Fibroblast of skin of right quadriceps (primary cell): ENCODE measurements at regions not wholly inside any gene's neighbourhood (a gene's known extent, or its start where the extent isn't known, plus 50 kb on each side); places are given as distances from the start of the nearest gene placed in this dataset.
A peak's percentile ranks its signal among the peaks of the same experiment; 100 is the strongest.
"Not testable (repeated sequence)": the region's sequence is repeated elsewhere in the genome, so short reads cannot be mapped to it uniquely, and the experiment has no call there.

ENCODE experiments used
- DNase-seq: peaks from one replicate; pipeline ENCODE4 v3.0.0-alpha.2; 2013

DNA sequence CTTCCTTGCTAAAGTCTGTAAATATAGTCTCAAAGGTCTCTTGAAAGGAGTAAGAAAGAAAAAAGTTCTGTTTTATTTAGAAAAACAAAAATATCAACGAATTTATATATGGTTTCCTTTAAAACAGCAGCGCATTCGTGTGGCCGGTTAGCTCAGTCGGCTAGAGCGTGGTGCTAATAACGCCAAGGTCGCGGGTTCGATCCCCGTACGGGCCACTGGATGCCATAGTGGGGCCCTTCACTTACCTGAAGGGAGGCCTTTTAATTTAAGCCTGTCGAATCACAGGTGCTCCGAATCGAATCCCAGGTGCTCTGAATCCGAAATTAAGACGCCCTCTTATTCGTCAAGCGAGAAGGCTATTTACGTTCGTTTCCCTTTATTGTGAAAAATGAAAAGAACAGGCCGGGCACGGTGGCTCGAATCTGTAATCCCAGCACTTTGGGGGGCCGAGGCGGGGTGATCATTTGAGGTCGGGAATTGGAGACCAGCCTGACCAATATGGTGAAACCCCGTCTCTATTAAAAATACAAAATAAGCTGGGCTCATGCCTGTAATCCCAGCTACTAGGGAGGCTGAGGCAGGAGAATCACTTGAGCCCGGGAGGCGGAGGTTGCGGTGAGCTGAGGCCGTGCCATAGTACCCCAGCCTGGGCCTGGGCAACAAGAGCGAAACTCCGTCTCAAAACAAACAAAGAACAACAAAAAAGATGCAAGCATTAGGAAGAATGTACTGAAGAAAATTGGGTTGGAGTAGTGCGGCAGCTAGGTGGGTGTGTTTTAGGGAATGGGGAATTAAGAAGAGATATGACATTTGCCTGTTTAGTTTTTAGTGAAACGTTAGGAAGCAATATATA lies 195.8 kb upstream of the ZNF184 start:
- peak; percentile 75 for DNase-seq

DNA sequence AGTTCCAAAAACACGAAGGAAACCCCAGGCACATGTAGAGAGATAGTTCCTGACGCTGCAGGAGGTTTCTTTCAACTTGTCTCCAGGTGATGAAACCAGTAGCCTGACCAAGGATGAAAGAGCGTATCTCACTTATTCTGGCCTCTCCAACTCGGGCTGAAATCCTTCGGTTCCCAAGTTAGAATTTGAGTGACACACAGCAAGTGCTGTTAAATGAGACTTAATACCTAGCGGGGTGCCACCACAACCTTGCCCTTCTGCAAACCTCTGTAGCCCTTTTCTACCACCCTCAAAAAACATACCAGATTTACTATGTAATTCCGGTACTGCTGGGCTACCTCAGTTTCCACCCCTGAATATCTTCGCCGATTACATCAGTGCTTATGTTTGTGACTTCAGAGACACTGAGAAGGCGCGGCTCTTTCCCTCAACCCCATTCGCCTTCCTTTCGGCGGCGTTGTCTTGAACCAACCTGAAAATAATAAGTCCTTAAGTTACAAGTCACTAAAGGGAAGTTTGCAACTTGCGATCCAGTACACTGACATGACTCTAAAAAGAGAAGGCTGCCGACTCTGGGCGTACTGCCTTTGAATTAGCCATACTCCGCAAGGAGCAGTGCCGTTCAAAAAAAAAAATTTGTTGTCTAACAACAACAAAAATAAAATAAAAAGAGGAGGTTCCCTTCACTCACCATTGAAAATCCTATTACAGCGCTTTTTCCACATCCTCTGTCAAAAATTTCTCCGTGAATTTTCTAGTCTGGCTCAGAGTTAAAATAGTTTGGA lies 194.9 kb upstream of the ZNF184 start:
- no peak for DNase-seq

DNA sequence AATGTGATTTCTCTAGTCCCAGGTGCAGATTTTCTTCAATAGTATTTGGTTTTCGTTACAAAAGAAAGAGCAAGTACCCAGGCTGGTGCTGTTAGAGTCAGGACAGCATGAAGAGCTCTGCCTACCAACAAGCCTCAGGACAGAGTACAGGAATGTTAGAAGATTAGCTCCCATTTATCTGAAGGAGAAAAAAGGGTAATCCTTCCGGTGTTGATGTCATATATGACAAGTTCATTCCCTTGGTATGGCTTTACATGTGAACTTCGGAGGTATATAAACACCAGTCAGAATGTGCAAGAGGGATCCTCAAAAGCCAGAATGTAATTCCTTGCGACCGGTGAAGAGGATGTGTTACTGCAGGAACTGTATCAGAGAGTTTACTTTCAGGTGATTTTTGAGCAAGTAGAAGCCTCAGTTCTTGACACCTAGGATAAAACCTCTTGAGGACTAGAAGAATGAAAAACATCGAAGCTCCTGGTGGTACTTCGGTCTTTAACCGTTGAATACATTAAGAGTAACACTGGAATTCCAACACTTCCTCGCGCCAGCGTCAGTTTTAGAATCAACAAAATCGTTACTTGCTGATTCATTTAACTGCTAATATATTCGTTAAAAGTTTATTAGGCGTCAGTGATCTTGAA lies 194.2 kb upstream of the ZNF184 start:
- no peak for DNase-seq

DNA sequence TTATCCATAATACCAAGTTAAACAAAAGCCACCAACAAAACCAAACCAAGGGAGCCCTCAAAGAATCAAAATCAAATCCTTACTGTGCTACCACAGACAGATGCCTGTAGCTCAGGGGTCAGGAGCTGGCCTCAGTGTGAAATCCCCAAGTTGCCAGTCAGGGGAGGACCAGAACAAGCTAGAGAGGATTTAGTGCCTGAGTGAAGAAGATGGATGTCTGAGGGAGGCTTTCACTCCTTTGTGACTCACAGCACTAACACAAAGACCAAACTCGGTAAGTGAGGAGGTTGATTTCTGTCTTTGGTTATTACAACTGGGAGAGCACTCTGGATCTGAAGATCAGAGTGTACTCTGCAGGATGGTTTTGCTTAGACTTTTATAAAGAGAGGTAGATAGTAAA lies 189.9 kb upstream of the ZNF184 start:
- DNase-seq: no peak

DNA sequence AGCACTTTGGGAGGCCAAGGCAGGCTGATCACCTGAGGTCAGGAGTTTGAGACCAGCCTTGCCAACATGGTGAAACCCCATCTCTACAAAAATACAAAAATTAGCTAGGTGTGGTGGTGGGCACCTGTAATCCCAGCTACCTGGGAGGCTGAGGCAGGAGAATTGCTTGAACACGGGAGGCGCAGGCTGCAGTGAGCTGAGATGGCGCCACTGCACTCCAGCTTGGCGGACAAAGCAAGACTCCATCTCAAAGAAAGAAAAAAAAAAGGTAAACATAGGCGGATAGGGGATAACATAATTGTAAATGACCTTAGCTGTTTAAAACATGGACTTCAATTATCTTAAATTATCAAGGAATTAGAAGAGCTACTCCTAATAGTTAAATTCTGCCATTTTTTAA lies 189.3 kb upstream of the ZNF184 start:
- DNase-seq: not testable (repeated sequence)

DNA sequence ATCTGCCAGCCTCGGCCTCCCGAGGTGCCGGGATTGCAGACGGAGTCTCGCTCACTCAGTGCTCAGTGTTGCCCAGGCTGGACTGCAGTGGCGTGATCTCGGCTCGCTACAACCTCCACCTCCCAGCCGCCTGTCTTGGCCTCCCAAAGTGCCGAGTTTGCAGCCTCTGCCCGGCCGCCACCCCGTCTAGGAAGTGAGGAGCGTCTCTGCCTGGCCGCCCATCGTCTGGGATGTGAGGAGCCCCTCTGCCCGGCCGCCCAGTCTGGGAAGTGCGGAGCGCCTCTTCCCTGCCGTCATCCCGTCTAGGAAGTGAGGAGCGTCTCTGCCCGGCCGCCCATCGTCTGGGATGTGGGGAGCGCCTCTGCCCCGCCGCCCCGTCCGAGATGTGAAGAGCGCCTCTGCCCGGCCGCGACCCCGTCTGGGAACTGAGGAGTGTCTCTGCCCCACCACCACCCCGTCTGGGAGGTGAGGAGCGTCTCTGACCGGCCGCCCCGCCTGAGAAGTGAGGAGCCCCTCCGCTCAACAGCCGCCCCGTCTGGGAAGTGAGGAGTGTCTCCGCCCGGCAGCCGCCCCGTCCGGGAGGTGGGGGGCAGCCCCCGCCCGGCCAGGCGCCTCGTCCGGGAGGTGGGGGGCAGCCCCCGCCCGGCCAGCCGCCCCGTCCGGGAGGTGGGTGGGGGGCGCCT lies 180.4 kb upstream of the ZNF184 start:
- DNase-seq: not testable (repeated sequence)

DNA sequence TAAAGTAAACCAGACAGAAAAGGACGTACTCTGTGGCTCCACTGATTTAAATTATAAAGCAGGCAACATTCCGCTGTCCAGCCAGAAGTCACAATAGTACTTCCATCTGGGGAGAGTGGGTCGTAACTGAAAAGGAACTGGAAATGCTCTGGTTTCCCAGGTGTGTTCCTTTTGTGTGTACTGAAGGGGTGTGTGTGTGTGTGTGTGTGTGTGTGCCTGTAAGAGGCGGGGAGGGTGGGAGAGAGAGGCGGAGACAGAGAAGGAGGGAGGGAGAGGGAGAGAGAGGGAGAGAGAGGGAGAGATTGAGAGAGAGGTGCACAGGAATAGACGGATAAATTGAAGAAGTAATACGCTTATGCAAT lies 178.4 kb upstream of the ZNF184 start:
- DNase-seq: no peak

DNA sequence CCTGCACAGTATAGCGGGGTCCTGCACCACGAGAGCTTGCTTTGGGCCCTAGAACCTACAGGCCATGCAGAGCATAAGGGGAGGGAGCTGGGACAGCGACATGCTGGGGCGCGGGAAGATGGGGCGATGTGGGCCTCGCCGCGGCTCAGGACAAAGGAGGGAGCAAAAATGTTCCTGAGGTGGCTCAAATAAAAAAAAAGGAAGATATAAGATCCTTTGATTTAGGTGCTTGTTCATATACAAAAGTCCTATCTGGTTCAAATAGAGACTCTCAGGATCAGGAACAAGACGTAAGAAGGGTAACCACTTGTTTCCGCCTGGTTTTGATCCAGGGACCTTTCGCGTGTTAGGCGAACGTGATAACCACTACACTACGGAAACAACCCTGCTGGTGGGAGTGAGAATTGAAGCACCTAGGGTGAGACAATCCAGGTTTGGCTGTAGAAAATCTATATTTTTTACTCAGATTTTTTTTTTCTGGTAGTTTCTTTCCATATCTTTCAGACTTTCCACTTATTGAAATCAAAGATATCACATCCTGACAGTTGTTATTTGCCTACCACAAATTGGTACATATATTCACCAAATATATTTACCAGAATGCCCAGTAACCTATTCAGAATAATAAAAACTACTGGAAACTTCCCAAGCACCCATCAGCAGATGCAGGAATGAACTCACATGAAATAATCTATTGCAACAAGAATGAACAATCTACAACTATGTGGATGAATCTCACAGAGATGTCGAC lies 177.9 kb upstream of the ZNF184 start:
- DNase-seq: peak; percentile 67

DNA sequence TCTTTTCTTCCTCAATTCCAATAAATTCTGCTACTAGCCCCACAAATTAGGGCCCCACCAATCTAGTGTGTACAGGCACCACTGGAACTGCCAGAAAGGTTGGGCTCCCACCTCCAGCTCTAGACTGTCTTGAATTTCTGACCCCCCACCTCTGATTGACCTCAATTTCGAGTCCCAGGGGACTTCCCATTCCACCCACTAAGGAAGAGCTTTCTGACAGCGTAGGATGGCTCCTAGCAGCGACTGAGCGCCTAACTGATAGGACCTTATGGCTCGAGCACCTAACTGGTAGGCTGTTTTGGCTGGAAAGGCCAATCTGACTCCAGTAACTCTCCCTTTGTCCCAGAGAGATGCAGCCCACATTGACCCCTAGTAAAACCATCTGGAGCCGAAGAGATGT lies 171.6 kb upstream of the ZNF184 start:
- DNase-seq: no peak

DNA sequence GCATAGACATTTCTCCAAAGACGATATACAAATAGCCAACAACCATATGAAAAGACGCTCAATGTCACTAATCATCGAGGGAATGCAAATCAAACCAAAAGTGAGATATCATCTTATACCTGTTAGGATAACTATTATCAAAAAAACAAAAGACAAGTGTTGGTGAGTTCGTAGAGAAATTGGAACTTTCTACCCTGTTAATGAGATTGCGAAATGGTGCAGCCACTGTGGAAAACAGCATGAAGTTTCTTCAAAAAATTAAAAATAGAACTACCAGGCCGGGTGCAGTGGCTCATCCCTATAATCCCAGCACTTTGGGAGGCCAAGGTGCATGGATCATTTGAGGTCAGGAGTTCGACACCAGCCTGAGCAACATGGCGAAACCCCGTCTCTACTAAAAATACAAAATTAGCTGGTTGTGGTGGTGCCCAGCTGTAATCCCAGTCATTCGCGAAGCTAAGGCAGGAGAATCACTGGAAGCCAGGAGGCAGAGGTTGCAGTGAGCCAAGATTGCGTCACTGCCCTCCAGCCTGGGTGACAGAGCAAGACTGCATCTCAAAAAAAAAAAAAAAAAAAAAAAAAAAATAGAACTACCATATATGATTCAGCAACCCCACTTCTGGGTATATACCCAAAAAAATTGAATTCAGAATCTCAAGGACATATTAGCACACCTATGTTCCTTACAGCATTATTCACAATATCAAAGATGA lies 170.0 kb upstream of the ZNF184 start:
- no peak for DNase-seq

DNA sequence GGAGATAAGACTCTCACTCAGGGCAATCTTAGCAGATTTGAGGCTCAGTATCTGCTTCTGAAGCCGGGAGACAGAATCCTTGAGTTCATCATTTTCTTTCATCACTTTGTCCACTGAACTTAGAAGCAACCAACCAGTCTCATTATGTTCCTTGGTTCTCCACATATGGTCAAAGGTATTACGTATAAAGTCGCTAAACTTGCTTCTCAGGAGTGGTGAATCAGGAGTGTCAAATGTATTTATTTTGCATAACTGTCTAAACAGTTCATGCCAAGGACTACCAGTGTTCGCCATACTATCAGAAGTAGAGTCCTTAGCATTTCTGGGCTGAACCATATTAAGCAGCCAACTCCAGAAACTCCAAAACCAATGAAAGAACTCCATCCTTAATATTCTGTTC lies 163.0 kb upstream of the ZNF184 start:
- DNase-seq: not testable (repeated sequence)

DNA sequence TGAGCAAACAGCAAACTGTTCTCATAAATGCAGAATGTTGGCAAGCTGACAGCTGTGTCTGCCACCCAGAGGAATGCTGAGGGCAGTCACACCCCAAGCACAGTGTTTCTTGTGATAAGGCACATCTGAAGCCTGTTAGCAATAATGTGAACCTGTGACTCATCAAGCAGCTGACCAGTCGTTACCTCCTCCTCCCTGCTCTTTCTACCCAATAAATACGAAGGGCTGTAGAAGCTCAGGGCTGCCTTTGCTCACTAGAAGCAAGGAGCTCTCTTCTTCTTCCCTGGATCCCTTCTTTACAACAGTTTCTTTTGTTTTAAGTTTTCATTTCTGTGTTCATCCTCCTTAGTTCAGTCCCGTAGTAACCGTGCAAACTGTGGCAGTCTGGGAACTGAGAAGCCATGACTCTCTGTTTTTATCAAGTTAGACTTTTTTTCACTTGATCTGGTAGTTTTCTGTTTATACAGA lies 160.3 kb upstream of the ZNF184 start:
- not testable (repeated sequence) for DNase-seq

DNA sequence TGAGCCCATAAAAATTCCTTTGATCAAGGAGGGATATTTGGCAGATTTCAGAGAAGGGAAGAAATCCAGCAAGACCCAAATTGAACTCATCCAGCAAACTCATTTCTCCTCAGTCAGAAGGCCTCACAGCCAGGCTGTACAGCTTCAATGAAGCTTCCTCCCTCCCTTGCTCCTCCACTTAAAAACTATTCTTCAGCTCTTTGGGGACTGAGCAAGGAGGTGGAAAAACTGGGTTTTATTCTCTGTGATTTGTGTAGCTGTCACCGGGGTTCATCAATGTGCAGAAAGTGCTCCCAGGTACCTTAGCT lies 158.7 kb upstream of the ZNF184 start:
- DNase-seq: no peak

DNA sequence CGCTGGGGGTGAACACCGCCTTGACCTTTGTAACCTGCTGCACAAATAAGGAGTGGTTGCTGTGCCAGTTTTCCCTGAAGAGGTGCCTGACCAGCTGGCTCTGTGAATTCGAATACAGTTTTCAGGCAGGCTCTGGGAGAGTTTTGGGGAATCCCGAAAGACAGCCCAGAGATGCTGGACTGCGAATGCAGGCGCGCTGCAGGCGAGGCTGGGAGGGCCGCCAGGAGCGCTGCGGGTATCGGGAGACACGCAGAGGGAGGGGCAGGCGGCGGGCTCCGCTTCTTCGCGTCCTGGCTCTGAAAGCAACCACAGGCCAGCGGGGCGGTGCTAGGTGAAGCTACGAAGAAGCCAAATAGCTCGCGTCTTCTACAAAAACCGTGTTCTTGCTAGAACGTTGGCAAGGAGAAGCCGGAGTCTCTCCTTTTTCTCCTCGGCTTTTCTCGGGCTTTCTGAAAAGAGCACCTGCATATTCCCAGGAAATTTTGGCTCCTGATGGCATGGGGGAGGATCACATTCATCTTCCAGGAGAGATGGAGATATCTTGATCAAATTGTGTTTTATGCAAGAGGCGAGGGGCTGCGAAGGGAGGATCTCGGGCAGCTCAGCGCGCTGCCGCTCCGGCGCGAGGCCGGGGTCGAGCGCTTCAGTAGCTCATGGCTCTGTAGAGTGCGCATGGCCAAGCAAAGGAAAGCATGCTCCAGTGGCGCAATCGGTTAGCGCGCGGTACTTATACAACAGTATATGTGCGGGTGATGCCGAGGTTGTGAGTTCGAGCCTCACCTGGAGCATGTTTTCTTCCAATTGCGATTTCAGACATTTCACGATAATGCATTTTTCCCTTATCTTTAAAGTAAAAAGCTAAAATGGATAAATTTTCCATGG lies 158.1 kb upstream of the ZNF184 start:
- DNase-seq: peak; percentile 68

DNA sequence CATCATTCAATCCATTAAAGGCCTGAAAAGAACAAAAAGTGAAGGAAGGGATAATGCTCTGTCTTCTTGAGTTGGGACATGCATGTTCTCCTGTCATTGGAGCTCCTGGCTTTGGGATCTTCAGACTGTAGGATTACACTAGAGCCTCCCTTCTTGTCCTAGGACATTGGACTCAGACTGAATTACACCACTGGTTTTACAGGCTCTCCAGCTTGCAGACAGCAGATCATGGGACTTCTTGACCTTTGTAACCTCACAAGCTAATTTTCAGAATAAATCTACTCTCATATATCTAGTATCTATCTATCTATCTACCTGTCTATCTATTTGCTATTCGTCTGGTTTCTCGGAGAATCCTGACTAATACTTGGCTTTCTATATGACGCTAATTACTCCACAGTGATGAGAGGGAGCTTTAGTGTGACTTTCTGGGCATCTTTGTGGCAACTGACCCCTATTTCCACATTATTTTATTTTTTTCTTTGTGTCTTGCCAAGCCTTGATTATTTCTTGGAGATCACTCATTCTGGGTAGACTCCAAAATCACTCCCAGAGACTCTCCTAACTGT lies 151.9 kb upstream of the ZNF184 start:
- no peak for DNase-seq

DNA sequence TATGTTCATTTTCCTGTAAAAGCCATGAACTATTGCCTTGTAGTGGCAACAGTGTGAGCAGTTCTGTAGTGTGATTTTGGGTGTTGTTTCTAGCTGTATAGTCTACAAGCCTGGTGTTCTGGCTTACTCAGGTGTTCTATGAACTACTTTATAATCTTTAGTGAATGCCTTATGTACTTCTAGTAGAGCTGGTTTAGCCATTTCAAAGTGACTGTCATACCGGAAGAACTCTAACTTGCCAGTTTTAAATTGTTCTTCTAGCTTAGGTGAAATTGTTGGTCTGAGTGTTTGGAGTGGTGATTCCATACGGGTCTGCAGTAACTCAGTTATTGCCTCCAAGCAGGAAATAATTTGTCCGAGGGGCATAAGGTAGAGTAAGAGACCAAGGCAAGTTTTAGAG lies 150.2 kb upstream of the ZNF184 start:
- DNase-seq: no peak

DNA sequence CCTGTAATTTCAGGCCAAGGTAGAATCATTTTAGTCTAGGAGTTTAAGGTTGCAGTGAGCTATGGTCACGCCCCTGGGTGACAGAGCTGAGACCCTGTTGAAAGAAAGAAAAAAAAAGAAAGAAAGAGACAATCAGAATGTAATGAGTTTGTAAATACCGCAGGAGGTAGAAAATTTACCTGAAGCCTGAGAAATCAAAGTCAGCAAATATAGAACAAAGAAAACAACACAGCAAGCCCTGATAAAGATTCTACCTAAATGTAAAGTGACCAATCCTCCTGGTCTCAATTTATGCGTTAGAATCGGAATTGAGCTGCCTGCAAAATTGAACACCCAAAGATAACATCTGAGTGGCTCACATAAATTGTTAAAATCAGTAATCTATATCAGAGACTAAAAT lies 146.5 kb upstream of the ZNF184 start:
- no peak for DNase-seq

DNA sequence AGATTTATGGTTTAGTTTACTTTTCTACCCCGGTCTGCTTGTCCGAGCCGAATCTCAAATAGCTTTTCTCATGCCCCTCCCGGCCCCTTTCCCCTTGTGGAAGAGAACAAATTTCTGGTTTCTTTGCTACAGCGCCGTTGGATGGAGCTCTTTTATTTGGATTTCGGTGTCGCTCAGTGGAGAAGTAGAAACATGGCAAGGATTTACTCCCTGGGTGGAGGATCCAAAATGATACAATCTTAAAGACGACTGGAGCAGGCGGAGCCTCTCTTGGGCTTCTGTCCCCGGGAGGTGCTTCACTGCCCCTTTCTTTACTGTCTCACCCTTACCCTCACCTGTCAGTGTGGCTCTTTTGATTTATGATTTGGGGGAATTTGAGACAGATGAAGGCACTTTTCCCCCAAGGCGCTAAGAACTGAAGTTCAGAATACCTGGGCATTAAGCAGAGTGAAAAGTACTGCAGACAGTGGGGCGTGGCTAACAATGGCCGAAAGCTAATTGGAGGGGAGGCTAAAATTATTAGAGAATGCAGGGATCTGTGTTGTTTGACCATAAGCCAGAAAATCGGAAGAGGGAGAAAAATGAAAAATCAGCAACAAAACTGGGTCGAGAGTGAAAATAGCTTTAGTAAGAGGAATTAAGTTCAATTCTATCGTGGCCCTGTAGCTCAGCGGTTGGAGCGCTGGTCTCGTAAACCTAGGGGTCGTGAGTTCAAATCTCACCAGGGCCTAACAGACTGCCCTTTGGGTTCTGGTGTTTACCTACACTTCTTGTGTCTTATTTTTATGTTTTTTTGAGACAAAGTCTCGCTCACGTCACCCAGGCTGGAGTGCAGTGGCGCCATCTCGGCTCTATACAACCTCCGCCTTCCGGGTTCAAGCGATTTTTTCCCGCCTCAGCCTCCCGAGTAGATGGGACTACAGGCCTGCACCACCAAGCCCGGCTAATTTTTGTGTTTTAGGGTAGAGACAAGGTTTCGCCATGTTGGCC lies 145.1 kb upstream of the ZNF184 start:
- DNase-seq: peak; percentile 43

DNA sequence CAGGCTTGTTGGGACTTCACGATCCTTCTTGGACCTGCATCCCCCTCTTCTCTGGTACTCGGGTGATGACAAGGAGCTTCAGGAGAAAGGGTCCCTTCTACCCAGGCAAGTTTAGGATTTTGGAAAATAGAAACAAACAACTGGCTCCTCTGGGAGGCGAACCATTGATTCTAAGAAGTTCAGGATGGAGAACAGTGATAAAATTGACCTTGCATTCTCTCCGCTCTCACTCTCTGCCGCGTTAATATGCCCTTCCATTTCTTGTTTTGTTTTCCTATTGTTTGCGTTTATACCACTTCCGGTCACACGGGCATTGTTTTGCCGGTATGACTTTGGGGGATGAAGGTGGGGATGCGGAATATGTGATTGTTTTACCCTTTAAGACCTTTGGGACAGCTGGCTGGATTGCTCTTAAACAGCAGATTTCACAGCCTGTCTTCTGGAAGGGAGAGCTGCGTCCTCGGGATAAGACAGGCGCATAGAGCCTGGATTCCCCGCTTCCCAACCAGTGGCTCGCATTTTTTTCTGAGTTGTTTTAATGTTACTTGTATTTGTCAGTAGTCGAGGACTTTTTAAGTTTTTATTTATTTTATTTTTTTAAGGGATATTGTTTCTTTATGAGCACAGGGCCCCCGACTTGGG lies 144.3 kb upstream of the ZNF184 start:
- peak; percentile 12 for DNase-seq
